Omental fat pad (tissue), 3 donors: ENCODE measurements at regions not wholly inside any gene's neighbourhood (a gene's known extent, or its start where the extent isn't known, plus 50 kb on each side); places are given as distances from the start of the nearest gene placed in this dataset.

Source experiments
- ATAC-seq: fragments of 150-250 bp; one replicate; pipeline ENCODE4 v1.9.1; 2016; ENCODE audit warnings: mild to moderate bottlenecking, moderate library complexity; ENCODE audit not compliant: low FRiP score
- DNase-seq: peaks from one replicate; pipeline ENCODE4 v3.0.0-alpha.2; 2019; ENCODE audit warnings: low spot score
- CTCF ChIP-seq, 3 donors: fragments of 450-650 bp; IDR thresholded peaks; one replicate each; pipeline ENCODE4 v1.5.1; 2016 to 2017; ENCODE audit warnings: antibody characterized with exemption in 3 of 3, mild to moderate bottlenecking in 3 of 3, moderate library complexity in 2 of 3

- ATAC-seq (no peak), DNase-seq (no peak)
- TF ChIP-seq CTCF (IDR thresholded peaks at IDR 0.05), result no peak
Observed at GRCh38 chr1:81493102-81493869, 307.4 kb upstream of the ADGRL2 start.

GRCh38 chr1:81492628-81493027 is 308.1 kb upstream of the ADGRL2 start:
- ATAC-seq, result no peak
- no peak for TF ChIP-seq CTCF (IDR thresholded peaks at IDR 0.05)
- no peak for DNase-seq

GRCh38 chr1:81490614-81491013 is 310.1 kb upstream of the ADGRL2 start:
- ATAC-seq, result no peak
- no peak for TF ChIP-seq CTCF (IDR thresholded peaks at IDR 0.05)
- DNase-seq, result no peak

- DNase-seq (no peak), ATAC-seq (no peak)
- TF ChIP-seq CTCF (IDR thresholded peaks at IDR 0.05), result no peak
Observed at GRCh38 chr1:81489372-81489934, 311.3 kb upstream of the ADGRL2 start.

GRCh38 chr1:81484284-81484683 is 316.4 kb upstream of the ADGRL2 start:
- TF ChIP-seq CTCF (IDR thresholded peaks at IDR 0.05), result no peak
- ATAC-seq, result no peak
- DNase-seq, result no peak

- no peak for ATAC-seq
Observed at GRCh38 chr1:81478219-81478618, 322.5 kb upstream of the ADGRL2 start.

More at GRCh38 chr1:81478219-81478618, 322.5 kb upstream of the ADGRL2 start:
- TF ChIP-seq CTCF (IDR thresholded peaks at IDR 0.05), result no peak
- DNase-seq, result no peak
